SK-MEL-5 (cell line): ENCODE measurements at regions not wholly inside any gene's neighbourhood (a gene's known extent, or its start where the extent isn't known, plus 50 kb on each side); places are given as distances from the start of the nearest gene placed in this dataset.
A peak's percentile ranks its signal among the peaks of the same experiment; 100 is the strongest.

ENCODE experiments used
- DNase-seq: peaks from one replicate; pipeline ENCODE4 v3.0.0-alpha.2; 2016; ENCODE audit warnings: low read depth, low spot score
- in situ Hi-C: cut with HindIII; loops from 2 replicates; pipeline ENCODE4 v1.10.0; 2016; ENCODE audit warnings: low sequenced_read_pairs, high pct_unique_total_duplicates, low pct_unique_long_range_greater_than_20kb

- in situ Hi-C loops = no loop called here
- peak; percentile 51 for DNase-seq
These were observed 170.6 kb downstream of the IBTK start for GRCh38 chr6:82076916-82077315.

- no peak for DNase-seq
- in situ Hi-C loops = no loop called here
These were observed 173.0 kb downstream of the IBTK start for GRCh38 chr6:82074556-82074955.

GRCh38 chr6:82073484-82073883 lies 174.1 kb downstream of the IBTK start:
- in situ Hi-C loops = no loop called here
- no peak for DNase-seq

GRCh38 chr6:82072751-82073150 lies 174.8 kb downstream of the IBTK start:
- DNase-seq = no peak

GRCh38 chr6:82072121-82072521 lies 175.4 kb downstream of the IBTK start:
- no peak for DNase-seq
- in situ Hi-C loops = no loop called here

More at GRCh38 chr6:82072751-82073150, 174.8 kb downstream of the IBTK start:
- in situ Hi-C loops = no loop called here

- in situ Hi-C loops = no loop called here
- no peak for DNase-seq
These were observed 178.8 kb downstream of the IBTK start for GRCh38 chr6:82068721-82069120.

- peak; percentile 37 for DNase-seq
These were observed 180.5 kb downstream of the IBTK start for GRCh38 chr6:82066991-82067411.

GRCh38 chr6:82066196-82066595 lies 181.3 kb downstream of the IBTK start:
- in situ Hi-C loops = no loop called here
- DNase-seq = no peak

More at GRCh38 chr6:82066991-82067411, 180.5 kb downstream of the IBTK start:
- in situ Hi-C loops = no loop called here

GRCh38 chr6:82063574-82063973 lies 184.0 kb downstream of the IBTK start:
- in situ Hi-C loops = no loop called here
- no peak for DNase-seq

- in situ Hi-C loops = no loop called here
These were observed 185.3 kb downstream of the IBTK start for GRCh38 chr6:82062219-82062618.

GRCh38 chr6:82057846-82058554 lies 189.5 kb downstream of the IBTK start:
- in situ Hi-C loops = no loop called here
- DNase-seq = peak; percentile 62

More at GRCh38 chr6:82062219-82062618, 185.3 kb downstream of the IBTK start:
- no peak for DNase-seq

- DNase-seq = peak; percentile 28
- in situ Hi-C loops = no loop called here
These were observed 191.0 kb downstream of the IBTK start for GRCh38 chr6:82056567-82056966.

GRCh38 chr6:82045965-82046756 lies 201.4 kb downstream of the IBTK start:
- no peak for DNase-seq
- in situ Hi-C loops = no loop called here

GRCh38 chr6:82040405-82041221 lies 206.9 kb downstream of the IBTK start:
- in situ Hi-C loops = no loop called here
- DNase-seq = peak; percentile 80

- in situ Hi-C loops = no loop called here
- no peak for DNase-seq
These were observed 208.9 kb downstream of the IBTK start for GRCh38 chr6:82038631-82039030.

GRCh38 chr6:82035526-82035925 lies 212.0 kb downstream of the IBTK start:
- DNase-seq = no peak
- in situ Hi-C loops = no loop called here

- in situ Hi-C loops = no loop called here
- no peak for DNase-seq
These were observed 213.8 kb downstream of the IBTK start for GRCh38 chr6:82033631-82034211.

- no peak for DNase-seq
- in situ Hi-C loops = no loop called here
These were observed 215.1 kb downstream of the IBTK start for GRCh38 chr6:82032444-82032843.
